Activated naive CD8-positive, alpha-beta T cell (primary cell): ENCODE measurements at regions not wholly inside any gene's neighbourhood (a gene's known extent, or its start where the extent isn't known, plus 50 kb on each side); places are given as distances from the start of the nearest gene placed in this dataset.
"Not testable (repeated sequence)": the region's sequence is repeated elsewhere in the genome, so short reads cannot be mapped to it uniquely, and the experiment has no call there.

Source experiments
- H3K27ac Mint-ChIP-seq: one replicate; pipeline ENCODE4 v1.8.0; 2021; ENCODE audit warnings: mixed read lengths
- H3K27me3 Mint-ChIP-seq: one replicate; pipeline ENCODE4 v1.8.0; 2021; ENCODE audit warnings: mixed read lengths
- H3K36me3 Mint-ChIP-seq: one replicate; pipeline ENCODE4 v1.8.0; 2021; ENCODE audit warnings: mixed read lengths
- H3K4me1 Mint-ChIP-seq: one replicate; pipeline ENCODE4 v1.8.0; 2021; ENCODE audit warnings: low read depth, mixed read lengths
- H3K4me3 Mint-ChIP-seq: one replicate; pipeline ENCODE4 v1.8.0; 2021; ENCODE audit warnings: mild to moderate bottlenecking, mixed read lengths
- H3K9me3 Mint-ChIP-seq: one replicate; pipeline ENCODE4 v1.8.0; 2021; ENCODE audit warnings: low read depth, mixed read lengths

DNA sequence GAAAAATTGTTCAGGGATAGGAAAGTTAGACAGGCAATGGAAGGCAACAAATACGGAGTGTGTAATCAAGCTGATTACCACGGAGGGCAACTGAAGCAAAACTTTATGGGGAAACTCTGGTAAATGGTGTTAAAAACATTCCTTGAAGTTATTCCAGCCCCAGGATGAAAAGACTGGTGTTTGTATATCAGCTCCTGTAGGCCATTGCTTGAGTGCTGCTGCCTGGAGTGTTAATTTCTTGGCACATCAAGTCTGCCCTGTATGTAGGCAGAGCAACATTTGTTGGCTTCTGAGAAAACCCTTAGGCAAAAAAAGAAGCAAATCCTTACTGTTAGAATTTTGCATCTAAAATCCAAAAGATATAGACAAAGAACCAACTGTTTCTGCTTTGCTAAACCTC lies 686.5 kb upstream of the ACO1 start:
- H3K4me3 Mint-ChIP-seq, result no peak overlapping the region
- peaks cover 17% of the 10 kb centered on the region for H3K4me1 Mint-ChIP-seq
- no peak overlapping the region for H3K27ac Mint-ChIP-seq
- H3K36me3 Mint-ChIP-seq, result peaks cover 2% of the 10 kb centered on the region
- no peaks in the 10 kb centered on the region for H3K27me3 Mint-ChIP-seq
- peaks cover 9% of the 10 kb centered on the region for H3K9me3 Mint-ChIP-seq

GRCh38 chr9:31699836-31700235 lies 684.6 kb upstream of the ACO1 start:
- Mint-ChIP-seq H3K27me3 (no peaks in the 10 kb centered on the region), H3K27ac (peak overlapping the region; percentile 68), H3K9me3 (peaks cover 9% of the 10 kb centered on the region), H3K36me3 (peaks cover 2% of the 10 kb centered on the region), H3K4me3 (no peak overlapping the region), H3K4me1 (peaks cover 17% of the 10 kb centered on the region)

DNA sequence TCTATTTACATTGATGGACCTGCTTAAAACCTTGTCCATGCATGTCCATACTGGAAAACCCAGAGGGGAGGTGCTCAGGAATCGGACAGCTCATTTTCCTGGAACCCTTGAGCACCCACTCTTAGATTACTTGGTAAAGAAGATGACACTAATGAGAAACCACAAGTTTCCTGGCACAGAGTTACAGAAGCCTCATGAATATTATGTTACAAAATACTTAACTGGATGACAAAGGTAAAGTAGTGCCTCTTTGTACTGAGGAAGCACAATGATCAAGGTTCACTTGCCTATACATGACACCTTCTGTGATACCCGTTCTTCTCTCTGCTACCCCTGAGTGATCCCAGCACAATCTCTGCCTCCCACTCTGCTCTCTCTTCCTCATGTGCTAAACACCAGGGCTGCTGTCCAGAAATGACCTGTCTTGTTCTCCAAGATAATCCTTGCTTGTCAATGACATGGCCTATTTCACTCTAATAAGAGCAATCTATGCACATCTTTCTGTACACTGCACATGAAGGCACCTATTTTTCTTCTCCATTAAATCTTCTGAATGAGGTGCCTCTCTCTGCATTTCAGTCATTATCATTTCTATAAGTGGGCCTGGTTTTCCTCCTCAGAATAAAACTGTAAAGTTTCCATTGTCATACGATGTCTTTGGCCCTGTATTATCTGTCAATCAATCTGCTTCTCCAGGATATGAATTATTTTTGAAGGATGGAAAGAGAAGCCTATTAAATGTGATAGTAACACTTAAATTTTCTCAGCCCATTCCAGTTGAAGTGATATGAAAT lies 684.0 kb upstream of the ACO1 start:
- H3K36me3 Mint-ChIP-seq, result peaks cover 2% of the 10 kb centered on the region
- peaks cover 17% of the 10 kb centered on the region for H3K4me1 Mint-ChIP-seq
- H3K4me3 Mint-ChIP-seq, result no peak overlapping the region
- no peaks in the 10 kb centered on the region for H3K27me3 Mint-ChIP-seq
- H3K9me3 Mint-ChIP-seq, result peaks cover 9% of the 10 kb centered on the region
- peak overlapping the region; percentile 68 for H3K27ac Mint-ChIP-seq

DNA sequence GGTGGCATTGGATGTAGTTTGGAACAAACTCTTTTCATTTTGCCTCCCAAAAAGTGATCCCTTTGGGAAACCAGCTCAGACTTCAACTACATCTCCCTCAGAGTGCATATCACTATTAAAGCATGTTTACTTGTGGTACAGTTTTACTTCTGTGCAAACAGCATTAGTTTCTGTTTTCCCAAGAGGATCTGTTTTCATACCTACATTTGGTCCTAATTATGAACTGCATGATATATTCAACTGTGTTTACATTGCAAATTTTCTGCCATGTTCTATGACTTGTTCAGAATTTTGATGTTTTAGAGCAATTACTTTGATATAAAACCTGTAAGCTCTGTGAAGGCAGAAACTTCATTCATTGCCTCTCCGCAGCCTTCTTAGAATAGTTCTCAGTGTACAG lies 681.5 kb upstream of the ACO1 start:
- Mint-ChIP-seq H3K4me1 (peaks cover 17% of the 10 kb centered on the region), H3K27ac (no peak overlapping the region), H3K36me3 (peaks cover 2% of the 10 kb centered on the region), H3K9me3 (peaks cover 9% of the 10 kb centered on the region), H3K27me3 (no peaks in the 10 kb centered on the region), H3K4me3 (no peak overlapping the region)

GRCh38 chr9:31715250-31715649 lies 669.2 kb upstream of the ACO1 start:
- Mint-ChIP-seq H3K27me3 (no peaks in the 10 kb centered on the region), H3K27ac (no peak overlapping the region), H3K4me3 (no peak overlapping the region), H3K36me3 (no peaks in the 10 kb centered on the region), H3K4me1 (no peaks in the 10 kb centered on the region), H3K9me3 (no peaks in the 10 kb centered on the region)

GRCh38 chr9:31719262-31719661 lies 665.2 kb upstream of the ACO1 start:
- no peaks in the 10 kb centered on the region for H3K9me3 Mint-ChIP-seq
- no peaks in the 10 kb centered on the region for H3K4me1 Mint-ChIP-seq
- H3K27me3 Mint-ChIP-seq, result no peaks in the 10 kb centered on the region
- no peak overlapping the region for H3K4me3 Mint-ChIP-seq
- no peak overlapping the region for H3K27ac Mint-ChIP-seq
- H3K36me3 Mint-ChIP-seq, result no peaks in the 10 kb centered on the region

GRCh38 chr9:31730398-31730797 lies 654.0 kb upstream of the ACO1 start:
- Mint-ChIP-seq H3K4me3 (no peak overlapping the region), H3K9me3 (no peaks in the 10 kb centered on the region), H3K36me3 (no peaks in the 10 kb centered on the region), H3K4me1 (no peaks in the 10 kb centered on the region), H3K27me3 (no peaks in the 10 kb centered on the region), H3K27ac (no peak overlapping the region)

GRCh38 chr9:31733166-31733565 lies 651.3 kb upstream of the ACO1 start:
- H3K4me1 Mint-ChIP-seq, result no peaks in the 10 kb centered on the region
- H3K27ac Mint-ChIP-seq, result no peak overlapping the region
- H3K4me3 Mint-ChIP-seq, result no peak overlapping the region
- H3K27me3 Mint-ChIP-seq, result no peaks in the 10 kb centered on the region
- no peaks in the 10 kb centered on the region for H3K9me3 Mint-ChIP-seq
- H3K36me3 Mint-ChIP-seq, result no peaks in the 10 kb centered on the region

- Mint-ChIP-seq H3K4me1 (no peaks in the 10 kb centered on the region), H3K27ac (no peak overlapping the region), H3K36me3 (no peaks in the 10 kb centered on the region), H3K27me3 (no peaks in the 10 kb centered on the region), H3K4me3 (no peak overlapping the region), H3K9me3 (no peaks in the 10 kb centered on the region)
Observed at GRCh38 chr9:31736581-31737179, 647.8 kb upstream of the ACO1 start.

DNA sequence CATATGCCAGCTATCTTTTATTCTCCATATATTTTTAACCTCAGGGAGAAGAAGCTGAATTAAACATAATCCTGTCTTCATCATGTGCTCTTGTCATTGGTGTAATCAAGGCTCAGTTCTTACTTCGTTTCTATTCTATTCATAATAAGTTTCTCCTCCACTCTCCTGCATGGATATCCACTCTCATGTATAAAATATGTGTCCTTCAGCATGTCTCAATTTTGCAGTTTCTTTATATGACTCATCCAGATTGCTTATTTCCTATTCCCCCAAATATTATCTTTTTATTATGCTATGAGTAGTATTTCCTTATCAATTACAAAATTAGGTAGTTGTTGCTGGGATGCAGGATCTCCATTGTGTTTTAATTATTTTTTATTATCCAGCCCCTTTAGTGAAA lies 643.7 kb upstream of the ACO1 start:
- H3K4me1 Mint-ChIP-seq, result no peaks in the 10 kb centered on the region
- no peaks in the 10 kb centered on the region for H3K27me3 Mint-ChIP-seq
- H3K4me3 Mint-ChIP-seq, result no peak overlapping the region
- H3K36me3 Mint-ChIP-seq, result no peaks in the 10 kb centered on the region
- no peaks in the 10 kb centered on the region for H3K9me3 Mint-ChIP-seq
- no peak overlapping the region for H3K27ac Mint-ChIP-seq

DNA sequence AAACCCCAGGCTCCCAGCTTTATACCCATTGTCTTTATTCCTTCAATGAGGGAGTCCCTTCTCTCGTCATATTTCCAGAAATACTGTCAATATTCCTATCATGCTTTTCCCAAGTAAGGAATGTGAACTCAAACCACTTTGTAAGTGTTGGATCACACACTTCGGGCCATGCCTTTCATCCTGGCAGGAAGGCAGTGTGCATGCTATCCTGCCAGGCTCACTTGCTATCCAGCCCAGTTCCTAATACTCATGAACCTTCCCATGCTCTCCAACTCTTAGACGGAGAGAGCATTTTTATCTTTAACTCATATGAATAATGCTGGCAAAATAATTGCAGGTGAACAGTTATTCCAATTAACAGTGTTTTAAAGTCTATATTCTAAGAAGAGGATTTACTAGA lies 639.9 kb upstream of the ACO1 start:
- Mint-ChIP-seq H3K27ac (no peak overlapping the region), H3K9me3 (no peaks in the 10 kb centered on the region), H3K4me1 (no peaks in the 10 kb centered on the region), H3K36me3 (no peaks in the 10 kb centered on the region), H3K27me3 (no peaks in the 10 kb centered on the region), H3K4me3 (no peak overlapping the region)

GRCh38 chr9:31745468-31745867 lies 639.0 kb upstream of the ACO1 start:
- H3K27ac Mint-ChIP-seq, result no peak overlapping the region
- H3K4me1 Mint-ChIP-seq, result no peaks in the 10 kb centered on the region
- no peak overlapping the region for H3K4me3 Mint-ChIP-seq
- H3K9me3 Mint-ChIP-seq, result no peaks in the 10 kb centered on the region
- H3K36me3 Mint-ChIP-seq, result no peaks in the 10 kb centered on the region
- H3K27me3 Mint-ChIP-seq, result no peaks in the 10 kb centered on the region

GRCh38 chr9:31745886-31746285 lies 638.6 kb upstream of the ACO1 start:
- H3K27ac Mint-ChIP-seq, result no peak overlapping the region
- H3K36me3 Mint-ChIP-seq, result no peaks in the 10 kb centered on the region
- no peaks in the 10 kb centered on the region for H3K27me3 Mint-ChIP-seq
- H3K9me3 Mint-ChIP-seq, result no peaks in the 10 kb centered on the region
- H3K4me3 Mint-ChIP-seq, result no peak overlapping the region
- no peaks in the 10 kb centered on the region for H3K4me1 Mint-ChIP-seq

- Mint-ChIP-seq H3K27me3 (no peaks in the 10 kb centered on the region), H3K9me3 (no peaks in the 10 kb centered on the region), H3K4me1 (no peaks in the 10 kb centered on the region), H3K36me3 (no peaks in the 10 kb centered on the region), H3K27ac (no peak overlapping the region), H3K4me3 (no peak overlapping the region)
Observed at GRCh38 chr9:31753756-31754155, 630.7 kb upstream of the ACO1 start.

DNA sequence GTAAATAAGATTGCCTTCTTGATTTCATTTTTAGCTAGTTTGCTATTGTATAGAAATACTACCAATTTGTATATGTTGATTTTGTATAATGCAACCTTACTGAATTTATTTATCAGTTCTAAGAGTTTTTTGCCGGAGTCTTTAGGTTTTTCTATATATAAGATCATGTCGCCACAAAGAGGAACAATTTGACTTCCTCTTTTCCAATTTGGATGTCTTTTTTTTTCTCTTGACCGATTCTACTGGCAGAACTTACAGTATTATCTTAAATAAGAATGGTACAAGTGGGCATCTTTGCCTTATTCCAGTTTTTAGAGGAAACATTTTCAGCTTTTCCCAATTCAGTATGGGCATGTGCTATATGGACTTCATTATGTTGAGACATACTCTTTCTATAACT lies 624.7 kb upstream of the ACO1 start:
- H3K4me3 Mint-ChIP-seq, result no peak overlapping the region
- H3K27me3 Mint-ChIP-seq, result no peaks in the 10 kb centered on the region
- H3K9me3 Mint-ChIP-seq, result no peaks in the 10 kb centered on the region
- H3K36me3 Mint-ChIP-seq, result no peaks in the 10 kb centered on the region
- no peaks in the 10 kb centered on the region for H3K4me1 Mint-ChIP-seq
- H3K27ac Mint-ChIP-seq, result no peak overlapping the region

- H3K36me3 Mint-ChIP-seq, result peaks cover 16% of the 10 kb centered on the region
Observed at GRCh38 chr9:31774021-31774420, 610.4 kb upstream of the ACO1 start.

More at GRCh38 chr9:31774021-31774420, 610.4 kb upstream of the ACO1 start:
- not testable (repeated sequence) for H3K4me1 Mint-ChIP-seq, H3K27me3 Mint-ChIP-seq, H3K4me3 Mint-ChIP-seq, H3K27ac Mint-ChIP-seq
- peaks cover 21% of the 10 kb centered on the region for H3K9me3 Mint-ChIP-seq
